NB4 (cell line): ENCODE measurements at regions not wholly inside any gene's neighbourhood (a gene's known extent, or its start where the extent isn't known, plus 50 kb on each side); places are given as distances from the start of the nearest gene placed in this dataset.

Experiments used
- DNase-seq: peaks from one replicate; pipeline ENCODE4 v3.0.0; 2010; ENCODE audit warnings: low read depth
- H3K4me3 ChIP-seq: one replicate; pipeline ENCODE4 v1.5.1; 2011; ENCODE audit warnings: mild to moderate bottlenecking, low read depth, low read length, moderate library complexity
- MYC ChIP-seq: IDR thresholded peaks from 2 replicates; pipeline ENCODE4 v1.6.1; 2011; ENCODE audit warnings: low read depth, low read length
- POLR2A ChIP-seq: IDR thresholded peaks from 2 replicates; pipeline ENCODE4 v1.6.1; 2011; ENCODE audit warnings: mild to moderate bottlenecking; ENCODE audit not compliant: insufficient read length; ENCODE audit errors: extremely low read depth
- TF ChIP-seq, protein P1 (sequence below): IDR thresholded peaks from one replicate; pipeline ENCODE4 v1.5.1; 2012; ENCODE audit warnings: low read depth, low read length
- TF ChIP-seq, protein P2 (sequence below): IDR thresholded peaks from 2 replicates; pipeline ENCODE4 v1.6.1; 2011; ENCODE audit warnings: low read depth, low read length

DNA sequence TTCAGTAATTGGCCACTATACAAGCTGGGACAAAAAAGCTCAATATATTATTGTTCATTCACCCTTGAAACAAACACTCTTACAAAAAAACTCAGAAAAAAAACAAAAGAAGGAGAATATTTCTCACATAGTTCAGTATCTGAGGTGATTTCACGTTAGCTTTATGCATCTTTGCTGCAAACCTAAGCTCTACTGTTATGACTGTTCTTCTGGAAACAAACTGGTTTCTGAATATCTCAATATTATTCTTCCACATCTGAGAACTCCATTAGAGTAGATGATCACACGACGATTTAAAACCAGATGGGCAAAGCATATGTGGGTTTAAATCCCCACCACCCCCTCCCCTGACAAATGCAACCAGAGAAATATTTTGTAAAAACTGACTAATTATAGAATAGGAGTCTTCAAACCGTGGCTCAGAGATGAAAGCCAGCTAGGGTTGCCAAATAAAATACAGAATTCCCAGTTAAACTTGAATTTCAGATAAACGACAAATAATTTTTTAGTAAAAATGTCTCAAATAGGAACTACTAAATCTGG, 182.0 kb upstream of the FAM241A start:
- DNase-seq = no peak
- TF ChIP-seq, protein P1, sequence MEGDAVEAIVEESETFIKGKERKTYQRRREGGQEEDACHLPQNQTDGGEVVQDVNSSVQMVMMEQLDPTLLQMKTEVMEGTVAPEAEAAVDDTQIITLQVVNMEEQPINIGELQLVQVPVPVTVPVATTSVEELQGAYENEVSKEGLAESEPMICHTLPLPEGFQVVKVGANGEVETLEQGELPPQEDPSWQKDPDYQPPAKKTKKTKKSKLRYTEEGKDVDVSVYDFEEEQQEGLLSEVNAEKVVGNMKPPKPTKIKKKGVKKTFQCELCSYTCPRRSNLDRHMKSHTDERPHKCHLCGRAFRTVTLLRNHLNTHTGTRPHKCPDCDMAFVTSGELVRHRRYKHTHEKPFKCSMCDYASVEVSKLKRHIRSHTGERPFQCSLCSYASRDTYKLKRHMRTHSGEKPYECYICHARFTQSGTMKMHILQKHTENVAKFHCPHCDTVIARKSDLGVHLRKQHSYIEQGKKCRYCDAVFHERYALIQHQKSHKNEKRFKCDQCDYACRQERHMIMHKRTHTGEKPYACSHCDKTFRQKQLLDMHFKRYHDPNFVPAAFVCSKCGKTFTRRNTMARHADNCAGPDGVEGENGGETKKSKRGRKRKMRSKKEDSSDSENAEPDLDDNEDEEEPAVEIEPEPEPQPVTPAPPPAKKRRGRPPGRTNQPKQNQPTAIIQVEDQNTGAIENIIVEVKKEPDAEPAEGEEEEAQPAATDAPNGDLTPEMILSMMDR = no peak
- TF ChIP-seq POLR2A (no peak), MYC (no peak)
- TF ChIP-seq, protein P2, sequence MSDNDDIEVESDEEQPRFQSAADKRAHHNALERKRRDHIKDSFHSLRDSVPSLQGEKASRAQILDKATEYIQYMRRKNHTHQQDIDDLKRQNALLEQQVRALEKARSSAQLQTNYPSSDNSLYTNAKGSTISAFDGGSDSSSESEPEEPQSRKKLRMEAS = no peak
- no peak overlapping the region for H3K4me3 ChIP-seq

DNA sequence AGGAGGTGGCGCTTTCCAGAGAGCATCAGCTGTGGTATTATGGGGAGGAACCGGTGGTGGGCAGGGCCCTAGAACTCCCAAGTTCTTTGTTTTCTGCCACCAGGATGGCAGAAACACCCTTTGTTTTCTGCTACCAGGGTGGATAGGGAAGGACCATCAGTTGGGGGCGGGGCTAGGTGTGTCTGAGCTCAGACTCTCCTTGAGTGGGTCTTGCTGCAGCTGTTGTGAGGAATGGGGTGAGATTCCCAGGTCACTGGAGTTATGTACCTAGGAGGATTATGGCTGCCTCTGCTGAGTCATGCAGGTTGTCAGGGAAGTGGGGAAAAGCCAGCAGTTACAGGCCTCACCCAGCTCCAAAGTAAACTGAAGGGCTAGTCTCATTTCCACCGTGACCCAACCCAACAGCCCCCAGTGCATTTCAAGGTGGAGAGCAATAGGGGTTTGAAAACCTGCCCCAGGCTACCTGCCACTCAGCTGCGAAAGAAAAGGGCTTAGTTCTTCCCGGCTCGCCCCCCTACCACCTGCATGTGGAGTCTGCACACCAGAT, 167.8 kb upstream of the FAM241A start:
- no peak for DNase-seq

DNA sequence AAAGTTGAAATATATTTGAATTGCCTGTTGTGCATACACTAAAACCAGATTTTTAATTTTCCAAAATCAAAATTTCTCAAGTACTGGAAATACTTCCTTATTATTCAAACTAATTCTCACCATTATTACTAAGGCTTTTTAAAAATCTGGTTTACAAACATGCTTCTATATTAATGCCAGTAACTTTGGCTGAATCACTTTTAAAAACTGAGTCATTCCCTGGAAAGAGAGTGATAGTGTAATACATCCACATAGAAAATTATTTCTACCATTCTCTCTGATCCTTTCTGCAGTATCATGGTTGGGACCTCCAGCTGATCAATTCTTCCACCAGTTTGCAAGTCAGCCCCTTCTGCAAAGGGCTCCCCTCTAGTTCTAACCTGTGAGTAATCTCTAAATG, 165.3 kb upstream of the FAM241A start:
- DNase-seq = no peak
- no peak overlapping the region for H3K4me3 ChIP-seq
- TF ChIP-seq, protein P2 = no peak
- TF ChIP-seq, protein P1 = no peak
- no peak for TF ChIP-seq MYC
- TF ChIP-seq POLR2A = no peak

More for the DNA sequence above, 167.8 kb upstream of the FAM241A start:
- H3K4me3 ChIP-seq = no peak overlapping the region
- no peak for TF ChIP-seq POLR2A
- TF ChIP-seq, protein P1 = no peak
- TF ChIP-seq MYC = no peak
- TF ChIP-seq, protein P2 = no peak

DNA sequence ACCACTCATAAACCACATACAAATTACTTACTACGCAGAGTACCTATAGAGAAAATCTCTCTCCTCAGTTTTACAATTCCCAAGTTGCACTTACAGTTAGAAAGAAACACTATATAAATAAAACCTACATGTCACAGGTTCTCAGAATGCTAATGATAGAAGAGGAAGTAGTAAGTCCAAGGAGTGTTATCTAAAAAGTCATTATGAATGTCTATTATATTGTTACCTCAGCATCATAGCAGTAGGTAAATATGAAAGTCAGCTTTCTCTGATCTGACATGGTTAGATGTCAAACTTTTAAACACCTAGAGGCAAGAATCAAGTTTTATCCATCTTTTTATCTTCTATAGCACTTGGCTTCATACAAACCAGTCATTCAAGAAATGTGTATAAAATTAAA, 163.2 kb upstream of the FAM241A start:
- TF ChIP-seq, protein P2 = no peak
- TF ChIP-seq POLR2A (no peak), MYC (no peak)
- TF ChIP-seq, protein P1 = no peak
- DNase-seq = no peak
- H3K4me3 ChIP-seq = no peak overlapping the region

DNA sequence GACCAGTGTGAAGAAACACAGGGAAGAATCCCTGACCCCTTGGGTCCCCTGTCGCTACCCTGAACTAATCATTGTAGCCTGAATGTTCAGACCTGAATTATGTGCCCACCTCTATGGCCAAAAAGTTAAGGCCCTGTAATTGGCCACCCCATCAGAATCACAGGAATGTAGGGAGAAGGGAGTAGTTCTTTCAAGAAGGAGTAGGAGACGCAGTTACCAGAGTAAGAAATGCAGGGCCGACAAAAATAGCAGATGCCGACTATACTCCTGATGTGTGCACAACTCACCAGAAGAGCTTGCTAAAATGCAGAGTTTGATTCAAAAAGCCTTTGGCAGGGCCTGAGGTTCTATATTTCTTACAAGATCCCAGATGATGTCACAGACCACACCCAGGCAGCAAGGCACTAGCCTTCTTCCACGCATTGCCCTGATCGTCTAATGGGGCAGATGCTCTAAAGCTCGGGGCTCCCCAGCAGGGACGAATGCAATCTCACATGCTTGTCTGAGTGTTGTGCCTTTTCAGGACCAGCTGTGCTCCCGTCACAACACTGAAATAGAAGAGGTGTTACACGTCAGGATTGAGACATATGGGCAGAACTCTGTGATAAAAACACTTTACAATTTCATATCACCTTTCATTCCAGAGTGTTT, 161.0 kb upstream of the FAM241A start:
- no peak overlapping the region for H3K4me3 ChIP-seq
- TF ChIP-seq MYC = no peak
- no peak for TF ChIP-seq POLR2A
- TF ChIP-seq, protein P1 = no peak
- TF ChIP-seq, protein P2 = no peak
- no peak for DNase-seq
